HPDE6-E6E7 (cell line): ENCODE measurements at regions not wholly inside any gene's neighbourhood (a gene's known extent, or its start where the extent isn't known, plus 50 kb on each side); places are given as distances from the start of the nearest gene placed in this dataset.
"Not testable (repeated sequence)": the region's sequence is repeated elsewhere in the genome, so short reads cannot be mapped to it uniquely, and the experiment has no call there.

Source experiments
- DNase-seq: peaks from one replicate; pipeline ENCODE4 v3.0.0; 2011; ENCODE audit warnings: missing footprints; ENCODE audit errors: extremely low spot score

DNA sequence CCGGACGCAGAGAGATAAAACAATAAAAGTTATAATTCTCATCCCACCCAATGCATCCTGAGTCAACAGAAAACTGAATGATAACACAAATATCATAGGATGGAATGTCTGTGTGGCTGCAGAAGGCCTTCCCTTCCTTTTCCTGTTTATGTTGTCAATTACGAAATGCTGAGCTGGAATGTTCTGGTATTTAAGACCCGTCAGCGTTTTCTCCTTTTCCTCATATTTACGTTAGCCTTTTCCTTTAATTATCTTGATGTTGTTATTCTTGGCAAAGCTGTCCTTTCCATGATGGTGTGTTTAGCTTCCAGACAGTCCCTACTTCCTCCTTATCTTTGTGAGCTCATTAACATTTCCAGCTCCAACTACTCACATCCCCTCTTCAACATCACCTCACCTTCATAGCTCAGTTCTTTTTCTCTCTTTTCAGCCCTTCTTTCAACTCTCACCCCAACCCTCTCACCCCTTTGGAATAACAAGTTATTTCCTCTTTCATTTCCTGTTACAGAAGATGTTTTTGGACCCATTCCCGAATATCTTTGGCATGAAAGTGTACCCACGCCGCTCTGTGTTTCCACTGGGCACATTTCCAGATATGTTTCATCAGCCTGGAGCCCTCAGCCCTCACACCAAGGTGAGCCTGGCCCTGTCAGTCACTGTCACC, 221.6 kb downstream of the NR2F1-AS1 start:
- DNase-seq: peak; percentile 59

DNA sequence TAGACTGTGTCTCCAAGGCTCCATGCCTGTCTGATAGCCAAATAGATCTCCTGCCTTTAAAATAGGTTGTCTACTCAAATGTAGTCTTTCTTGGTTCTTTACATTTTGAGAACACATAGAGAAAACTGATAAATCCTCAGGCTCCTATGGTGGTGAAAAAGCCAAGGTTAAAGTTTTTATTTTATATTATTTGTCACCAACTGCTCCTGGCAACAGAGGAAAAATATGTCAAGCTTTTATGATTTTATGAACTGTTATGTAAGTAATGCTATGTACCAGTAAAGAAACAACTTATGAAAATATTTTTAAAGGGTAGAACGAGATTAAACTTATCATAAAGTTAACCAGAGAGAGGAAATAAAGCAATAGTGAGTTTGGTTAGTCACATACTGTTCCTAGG, 222.8 kb downstream of the NR2F1-AS1 start:
- no peak for DNase-seq

DNA sequence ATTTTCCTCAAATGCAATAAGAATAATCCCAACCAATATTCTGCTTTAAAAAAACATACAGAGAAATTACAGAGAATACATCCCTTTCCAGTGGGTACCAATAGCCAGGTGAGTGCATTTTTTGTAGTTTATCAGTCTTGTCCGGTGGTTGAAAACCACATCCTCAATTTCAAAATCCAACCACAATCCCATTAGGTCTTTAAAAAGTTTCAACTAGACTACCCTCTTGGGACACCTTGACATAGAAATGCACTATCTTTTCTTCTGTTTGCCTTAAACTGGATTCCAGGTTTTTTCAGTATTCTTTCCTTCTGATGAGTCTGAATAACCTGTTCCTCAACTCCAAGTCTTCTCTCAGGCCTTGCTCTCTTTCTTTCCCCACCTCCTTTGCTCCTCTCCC, 223.3 kb downstream of the NR2F1-AS1 start:
- no peak for DNase-seq

DNA sequence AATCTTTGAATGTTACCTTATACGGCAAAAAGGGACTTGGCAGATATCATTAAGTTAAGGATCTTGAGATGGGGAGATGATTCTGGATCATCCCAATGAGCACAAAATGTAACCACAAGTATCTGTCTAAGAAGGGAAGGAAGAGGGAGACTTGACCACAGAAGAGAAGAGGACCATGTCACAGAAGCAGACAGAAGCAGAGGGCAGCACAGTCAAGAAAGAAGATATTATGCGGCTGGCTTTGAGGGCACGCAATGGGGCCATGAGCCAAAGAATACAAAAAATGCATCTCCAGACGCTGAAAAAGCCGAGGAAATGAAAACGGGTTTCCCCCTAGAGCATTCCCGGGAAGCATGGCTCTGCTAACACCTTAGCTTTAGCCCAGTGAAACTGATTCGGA, 225.3 kb downstream of the NR2F1-AS1 start:
- DNase-seq: no peak

DNA sequence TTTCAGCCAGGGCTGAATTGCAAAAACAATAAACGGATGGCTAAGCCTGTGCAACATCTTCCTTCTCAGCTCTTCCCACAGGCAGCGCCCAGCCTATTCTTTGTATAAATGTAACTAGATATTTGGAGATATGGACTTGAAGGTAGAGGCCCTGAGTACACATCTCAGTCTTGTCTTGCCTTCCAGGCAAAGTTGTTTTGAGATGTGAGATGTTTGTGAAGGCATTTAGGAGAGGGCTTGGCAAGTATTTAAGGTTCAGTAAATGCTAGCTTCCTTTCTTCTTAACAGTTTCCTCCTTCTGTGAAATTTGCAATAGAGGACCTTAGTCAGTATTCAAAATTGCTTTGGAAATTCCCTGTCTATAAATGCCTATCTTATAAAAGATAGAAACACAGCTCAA, 228.8 kb downstream of the NR2F1-AS1 start:
- DNase-seq: no peak

DNA sequence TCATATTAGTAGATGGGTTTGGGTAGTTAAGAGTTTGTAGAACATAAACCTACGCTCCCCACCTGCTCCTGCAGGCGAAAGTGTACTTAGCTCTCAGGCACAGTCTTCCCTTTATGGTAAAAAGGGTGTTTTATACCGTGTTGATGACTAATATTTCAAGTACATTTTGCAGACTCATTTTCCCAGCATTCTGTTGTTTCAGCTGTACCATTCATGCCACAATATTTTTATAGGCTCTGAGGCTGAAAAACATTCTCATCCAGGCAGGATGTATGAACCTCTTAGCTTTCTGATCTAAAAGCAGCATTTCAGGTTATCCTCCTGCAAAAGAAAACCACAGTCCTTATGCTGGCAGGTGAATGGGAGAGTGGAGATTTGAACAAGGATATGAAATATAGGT, 231.4 kb downstream of the NR2F1-AS1 start:
- DNase-seq: no peak

DNA sequence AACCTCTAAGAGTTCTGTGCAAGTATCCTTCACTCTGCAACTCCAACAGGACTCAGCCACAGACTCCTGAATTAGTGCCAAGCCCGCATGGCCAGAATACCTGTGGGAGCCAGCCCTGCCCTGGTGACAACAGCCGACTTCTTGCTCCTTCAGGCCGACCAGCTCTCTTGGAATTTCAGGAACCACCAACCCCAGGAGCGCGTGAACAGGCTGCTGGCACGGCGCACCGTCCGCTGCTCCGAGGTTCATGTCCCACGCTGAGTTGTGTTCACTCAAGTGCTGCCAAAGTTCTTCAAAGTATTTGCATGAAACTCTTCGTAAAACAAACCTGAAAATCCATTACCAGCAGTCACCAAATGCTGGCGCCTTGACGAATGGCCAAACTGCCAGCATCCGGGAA, 232.8 kb downstream of the NR2F1-AS1 start:
- DNase-seq: no peak

- DNase-seq: not testable (repeated sequence)
These were observed 234.2 kb downstream of the NR2F1-AS1 start for GRCh38 chr5:93346850-93347249.

DNA sequence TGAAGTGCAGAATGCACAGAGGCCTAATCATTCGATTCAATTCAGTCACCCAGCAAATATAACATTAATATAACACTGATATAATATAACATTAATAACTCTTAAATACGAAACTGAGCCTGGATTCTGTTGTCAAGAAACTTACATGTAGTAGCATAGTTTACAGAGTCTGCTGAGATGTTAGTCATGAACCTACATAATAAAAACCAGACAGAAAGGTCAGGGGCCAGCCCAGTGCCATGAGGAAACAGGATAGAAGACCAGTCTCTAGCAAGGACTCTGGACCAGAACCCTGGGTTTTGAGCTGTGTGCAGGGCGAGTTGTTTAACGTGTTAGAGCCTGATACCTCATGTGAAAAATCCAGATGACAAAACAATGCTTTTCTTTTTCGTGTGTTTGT, 234.7 kb downstream of the NR2F1-AS1 start:
- DNase-seq: no peak

GRCh38 chr5:93343570-93343969, 237.4 kb downstream of the NR2F1-AS1 start:
- DNase-seq: no peak

DNA sequence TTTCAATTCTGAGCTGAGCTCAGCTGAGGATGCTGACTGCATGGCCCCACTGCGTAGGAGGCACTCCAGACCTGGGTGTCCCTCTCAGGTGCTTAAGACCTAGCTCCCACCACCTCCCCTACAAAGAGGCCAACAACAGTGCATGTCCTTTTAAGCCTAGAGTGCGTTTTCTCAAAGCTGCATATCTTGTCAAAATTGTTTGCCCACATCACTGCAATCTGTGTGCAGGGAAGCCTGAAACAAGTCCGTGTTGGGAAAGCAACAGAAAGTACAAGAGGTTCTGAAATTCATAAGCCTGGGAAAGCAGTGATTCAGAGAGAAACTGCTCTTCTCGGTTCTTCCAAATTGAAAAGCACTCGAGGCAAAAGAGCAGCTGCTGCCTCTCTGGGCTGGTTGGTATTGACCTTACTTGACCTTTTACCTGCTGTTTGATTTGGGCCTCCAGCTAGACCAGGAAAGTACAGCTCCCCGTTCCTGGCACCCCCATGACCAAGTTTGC, 238.4 kb downstream of the NR2F1-AS1 start:
- DNase-seq: no peak

DNA sequence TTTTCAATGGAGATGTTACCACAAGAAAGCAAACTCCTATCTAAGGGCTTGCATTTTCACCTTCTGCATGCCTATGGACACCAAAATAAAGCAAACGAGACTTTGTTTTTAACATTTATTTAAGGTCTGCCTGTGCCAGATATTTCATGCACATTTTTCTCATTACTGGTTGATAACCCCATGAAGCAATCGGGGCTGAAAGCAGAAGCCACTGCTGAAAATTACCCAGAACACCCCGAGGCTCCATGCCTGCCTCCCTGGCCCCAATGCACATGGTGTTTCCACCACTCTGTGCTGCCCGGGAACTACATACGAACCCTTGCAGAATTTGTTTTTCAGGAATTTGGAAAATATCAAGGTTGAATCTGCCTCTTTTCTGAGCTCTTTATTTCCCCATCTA, 240.1 kb downstream of the NR2F1-AS1 start:
- no peak for DNase-seq

DNA sequence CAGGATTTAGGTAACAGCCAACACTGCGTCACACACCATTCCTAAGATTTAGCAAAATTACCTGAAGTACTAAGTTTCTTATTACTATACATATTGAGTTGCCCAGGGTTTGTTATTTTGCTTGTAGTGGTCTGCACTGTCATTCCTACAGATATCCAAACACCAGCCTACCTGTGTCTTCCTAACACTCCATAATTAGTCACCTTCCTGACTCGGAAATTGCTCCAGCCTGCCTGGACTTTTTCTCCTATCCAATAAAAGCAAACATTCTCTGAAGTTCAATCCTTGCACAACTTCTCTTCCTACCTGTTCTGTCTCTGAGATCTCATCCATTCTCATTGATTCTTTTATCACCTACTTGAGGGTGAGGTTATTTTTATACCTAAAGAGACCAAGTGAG, 243.9 kb downstream of the NR2F1-AS1 start:
- DNase-seq: no peak

DNA sequence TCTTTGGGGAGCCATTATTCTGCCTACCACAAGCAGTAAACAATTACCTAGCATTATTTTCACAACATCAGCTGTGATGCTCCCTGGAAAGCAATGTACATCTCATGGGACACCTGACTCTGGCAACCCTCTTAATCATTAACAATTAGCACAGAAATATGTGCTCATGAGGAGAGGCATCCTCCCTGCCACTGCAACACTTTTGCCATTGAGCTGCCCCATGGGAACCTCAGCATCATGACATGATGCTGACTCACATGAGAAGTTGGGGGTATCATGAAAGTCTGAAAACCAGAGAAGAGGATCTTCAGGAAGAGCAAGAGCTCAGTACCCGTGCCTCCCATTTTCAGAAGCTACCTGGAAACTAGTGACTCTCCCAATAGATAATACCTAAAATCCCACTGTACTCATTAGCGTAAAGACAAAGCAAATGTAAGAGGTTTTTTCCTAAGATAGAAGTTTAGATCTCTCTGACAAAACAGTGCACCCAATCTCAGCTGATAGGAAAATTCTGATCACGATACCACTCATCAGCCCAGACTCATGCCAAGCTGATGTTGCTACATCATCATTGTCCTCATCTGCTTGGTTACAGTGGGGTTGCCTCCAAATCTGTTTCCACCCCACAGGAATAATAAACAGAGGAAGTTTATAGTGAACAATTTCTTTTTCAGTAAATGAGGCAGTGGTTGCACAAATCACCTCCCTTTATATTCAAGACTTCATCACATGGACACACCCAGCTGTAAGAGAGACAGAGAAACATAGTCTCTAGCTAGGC, 244.5 kb downstream of the NR2F1-AS1 start:
- DNase-seq: no peak

DNA sequence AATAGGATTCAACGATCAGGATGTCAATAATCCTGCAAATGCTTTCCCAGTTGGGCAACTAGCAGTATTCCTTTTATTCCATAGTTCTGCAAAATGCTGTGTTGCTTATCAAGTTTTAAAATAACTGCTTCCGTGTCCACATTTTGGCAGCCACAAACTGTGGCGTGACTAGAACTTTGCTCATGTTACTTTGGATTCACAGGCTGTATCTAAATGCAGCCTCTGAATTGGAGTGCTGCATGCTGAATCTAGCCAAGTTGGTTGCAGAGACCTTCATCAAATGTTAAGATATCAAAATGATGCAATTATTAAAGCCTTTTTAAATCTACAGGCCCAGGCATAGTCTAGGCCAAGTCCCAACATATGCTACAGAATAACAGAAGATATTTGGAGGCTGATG, 249.2 kb downstream of the NR2F1-AS1 start:
- DNase-seq: no peak

DNA sequence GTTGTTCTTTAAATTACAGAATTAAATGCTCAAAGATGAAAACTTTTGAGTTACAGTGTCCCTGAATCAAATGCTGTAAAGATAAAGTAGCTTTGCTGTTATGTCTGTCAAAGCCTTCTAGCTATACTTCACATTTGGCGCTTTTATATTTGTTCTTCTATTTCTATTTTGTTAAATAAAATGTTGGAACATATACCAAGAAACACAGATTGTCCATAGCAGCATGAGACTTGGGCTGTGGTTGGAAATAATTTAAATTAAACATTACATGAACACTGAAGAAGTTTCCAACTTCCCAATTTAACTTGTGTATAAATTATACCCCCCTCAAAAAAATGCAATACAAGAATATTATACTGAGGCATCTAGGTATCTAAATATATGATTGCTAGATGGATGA, 249.8 kb downstream of the NR2F1-AS1 start:
- DNase-seq: no peak

- peak; percentile 45 for DNase-seq
These were observed 250.5 kb downstream of the NR2F1-AS1 start for GRCh38 chr5:93330506-93330905.

- DNase-seq: no peak
These were observed 251.3 kb downstream of the NR2F1-AS1 start for GRCh38 chr5:93329756-93330155.

DNA sequence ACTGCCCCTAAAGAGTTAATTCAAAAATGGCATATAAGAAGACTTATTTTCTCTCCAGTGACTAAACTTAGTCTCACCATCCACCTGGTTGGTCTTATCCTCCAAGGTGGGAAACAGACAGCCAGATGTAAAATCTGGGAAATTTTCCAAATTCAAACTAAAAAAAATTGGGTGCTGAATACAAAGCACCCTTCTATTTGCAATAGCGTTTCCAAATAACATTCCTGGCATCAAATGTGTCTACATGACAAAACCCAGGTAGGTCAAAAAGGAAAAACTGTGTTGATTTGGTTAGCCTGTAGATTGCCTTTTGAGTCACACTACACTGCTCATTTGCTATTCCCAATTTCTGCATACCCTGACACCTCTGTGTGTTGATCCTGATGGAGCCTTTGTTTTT, 252.2 kb downstream of the NR2F1-AS1 start:
- no peak for DNase-seq

DNA sequence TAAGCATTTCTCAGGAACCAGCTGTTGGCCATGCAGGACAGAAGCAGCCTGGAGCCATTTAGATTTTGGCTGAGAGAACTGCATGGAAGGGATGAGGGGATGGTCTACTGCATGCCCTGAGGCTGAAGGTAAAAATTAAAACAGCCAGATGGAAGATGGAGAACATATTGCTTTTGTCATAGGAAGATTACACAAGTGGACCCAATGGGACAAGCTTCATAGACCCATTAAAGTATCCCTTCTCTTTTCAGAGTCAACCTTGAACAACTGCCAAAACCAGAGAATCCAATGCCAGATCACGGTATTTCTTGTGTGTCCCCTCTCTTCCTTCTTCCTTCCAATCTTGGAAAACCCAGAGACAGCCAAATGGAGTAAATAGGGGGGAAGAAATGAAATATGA, 253.4 kb downstream of the NR2F1-AS1 start:
- DNase-seq: no peak

GRCh38 chr5:93325946-93326345, 255.1 kb downstream of the NR2F1-AS1 start:
- DNase-seq: no peak

- DNase-seq: no peak
These were observed 257.8 kb downstream of the NR2F1-AS1 start for GRCh38 chr5:93322974-93323860.
